Upper lobe of left lung (tissue), 4 donors: ENCODE measurements at regions not wholly inside any gene's neighbourhood (a gene's known extent, or its start where the extent isn't known, plus 50 kb on each side); places are given as distances from the start of the nearest gene placed in this dataset.
"Not testable (repeated sequence)": the region's sequence is repeated elsewhere in the genome, so short reads cannot be mapped to it uniquely, and the experiment has no call there.

Experiments
- POLR2A ChIP-seq, 4 donors: fragments of 450-650 bp; IDR thresholded peaks; one replicate each; pipeline ENCODE4 v1.5.1; 2016 to 2017; ENCODE audit warnings: antibody characterized with exemption in 4 of 4, mild to moderate bottlenecking in 2 of 4
- POLR2AphosphoS5 ChIP-seq, 2 donors: sonication (generic); formaldehyde crosslinking; IDR thresholded peaks; one replicate each; pipeline ENCODE4 v1.5.1; 2017; ENCODE audit warnings: antibody characterized with exemption in 2 of 2
- TF ChIP-seq, protein P1 (sequence below), 6 experiments: fragments of 450-650 bp in 4 of 6; fragments of 200-600 bp in 2 of 6; sonication (generic) in 2 of 6; IDR thresholded peaks; one replicate each; pipeline ENCODE4 v1.5.1; 2016 to 2019; ENCODE audit warnings: antibody characterized with exemption in 6 of 6

DNA sequence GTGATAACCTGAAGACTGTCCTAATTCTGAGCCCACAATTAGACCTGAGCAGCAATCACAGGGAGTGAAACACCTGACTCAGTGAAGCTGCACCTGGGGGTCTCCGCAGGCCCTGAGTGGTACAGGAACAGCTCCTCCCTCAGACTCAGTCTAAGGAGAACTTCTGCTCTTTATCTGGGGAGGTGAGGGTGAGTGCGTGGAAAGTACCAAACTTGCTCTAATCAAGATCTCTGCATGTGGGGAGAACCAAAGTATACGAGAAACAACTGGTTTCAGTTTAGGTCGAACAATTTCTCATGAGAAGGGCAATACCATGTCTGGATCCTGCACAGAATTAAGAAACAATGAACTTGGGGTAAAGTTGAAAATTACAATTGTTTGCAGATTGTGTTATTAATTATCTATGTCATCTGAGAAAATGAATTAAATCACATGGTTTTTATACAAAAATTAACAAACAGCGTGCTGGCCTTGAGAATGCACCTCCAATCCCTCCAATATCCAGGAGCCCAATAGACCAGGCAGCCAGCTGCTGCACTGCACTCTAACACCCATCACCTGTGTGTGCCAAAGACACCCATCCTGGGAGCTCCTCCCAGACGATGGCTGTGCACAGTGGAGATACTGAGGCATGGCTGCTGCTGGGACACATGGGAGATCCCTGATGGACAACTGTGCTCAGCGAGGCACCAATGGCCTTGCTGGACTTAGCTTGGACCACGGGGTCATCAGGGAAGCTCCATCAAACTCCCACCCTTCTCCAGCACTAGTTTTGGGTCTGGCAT is 828.8 kb downstream of the TMEM121 start:
- TF ChIP-seq POLR2A, POLR2AphosphoS5 (IDR thresholded peaks at IDR 0.05): not testable (repeated sequence)
- TF ChIP-seq, protein P1, sequence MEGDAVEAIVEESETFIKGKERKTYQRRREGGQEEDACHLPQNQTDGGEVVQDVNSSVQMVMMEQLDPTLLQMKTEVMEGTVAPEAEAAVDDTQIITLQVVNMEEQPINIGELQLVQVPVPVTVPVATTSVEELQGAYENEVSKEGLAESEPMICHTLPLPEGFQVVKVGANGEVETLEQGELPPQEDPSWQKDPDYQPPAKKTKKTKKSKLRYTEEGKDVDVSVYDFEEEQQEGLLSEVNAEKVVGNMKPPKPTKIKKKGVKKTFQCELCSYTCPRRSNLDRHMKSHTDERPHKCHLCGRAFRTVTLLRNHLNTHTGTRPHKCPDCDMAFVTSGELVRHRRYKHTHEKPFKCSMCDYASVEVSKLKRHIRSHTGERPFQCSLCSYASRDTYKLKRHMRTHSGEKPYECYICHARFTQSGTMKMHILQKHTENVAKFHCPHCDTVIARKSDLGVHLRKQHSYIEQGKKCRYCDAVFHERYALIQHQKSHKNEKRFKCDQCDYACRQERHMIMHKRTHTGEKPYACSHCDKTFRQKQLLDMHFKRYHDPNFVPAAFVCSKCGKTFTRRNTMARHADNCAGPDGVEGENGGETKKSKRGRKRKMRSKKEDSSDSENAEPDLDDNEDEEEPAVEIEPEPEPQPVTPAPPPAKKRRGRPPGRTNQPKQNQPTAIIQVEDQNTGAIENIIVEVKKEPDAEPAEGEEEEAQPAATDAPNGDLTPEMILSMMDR (IDR thresholded peaks at IDR 0.05): not testable (repeated sequence)
